HG02885 (cell line): ENCODE measurements at regions not wholly inside any gene's neighbourhood (a gene's known extent, or its start where the extent isn't known, plus 50 kb on each side); places are given as distances from the start of the nearest gene placed in this dataset.

Source experiments
- ATAC-seq: cut with Tn5 transposase; IDR thresholded peaks from one replicate; pipeline ENCODE4 v1.9.1; 2021; ENCODE audit warnings: mild to moderate bottlenecking; ENCODE audit not compliant: unreplicated experiment, poor library complexity

DNA sequence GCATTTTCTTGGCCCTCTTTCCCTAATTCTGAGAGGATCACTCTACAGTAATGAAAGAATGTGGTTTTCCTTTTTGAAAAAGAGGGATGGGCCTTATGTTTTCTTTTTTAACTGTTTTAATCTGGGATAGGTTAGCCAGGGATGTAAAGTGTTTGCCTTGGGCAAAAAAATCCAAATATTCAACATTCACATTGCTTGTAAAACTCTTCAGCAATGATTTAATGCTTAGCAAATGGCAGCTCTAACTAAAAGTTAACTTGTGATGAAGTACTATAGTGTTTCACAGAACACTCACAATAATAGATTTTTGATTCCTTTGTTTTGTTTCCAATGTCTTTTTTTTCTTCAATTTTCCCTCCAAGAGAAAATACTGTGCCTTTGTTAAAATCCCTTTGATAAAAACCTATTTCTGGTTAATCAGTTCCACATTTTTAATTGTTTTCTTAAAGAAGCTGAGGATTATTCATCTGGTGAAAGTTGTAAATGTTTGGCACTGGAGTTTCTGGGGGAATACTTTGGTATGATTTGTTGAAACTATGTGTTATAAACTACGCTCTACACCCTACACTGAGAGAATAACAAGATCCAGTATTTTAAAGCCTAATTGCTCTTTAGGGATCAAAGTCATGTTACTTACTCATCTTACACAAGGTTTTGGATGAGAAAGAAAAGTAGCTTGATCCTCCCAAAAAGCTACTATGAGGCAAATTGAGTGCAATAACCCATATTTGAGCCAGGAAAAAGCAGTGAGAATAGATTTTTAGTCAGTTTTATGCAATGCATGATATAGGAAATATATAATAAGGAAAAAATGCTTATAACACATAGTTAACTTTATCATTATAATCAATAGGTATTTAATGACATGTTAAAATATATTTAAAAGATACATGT is 335.8 kb downstream of the EPHA7 start:
- ATAC-seq: no peak

- no peak for ATAC-seq
Observed at GRCh38 chr6:93081901-93082300, 337.5 kb downstream of the EPHA7 start.

DNA sequence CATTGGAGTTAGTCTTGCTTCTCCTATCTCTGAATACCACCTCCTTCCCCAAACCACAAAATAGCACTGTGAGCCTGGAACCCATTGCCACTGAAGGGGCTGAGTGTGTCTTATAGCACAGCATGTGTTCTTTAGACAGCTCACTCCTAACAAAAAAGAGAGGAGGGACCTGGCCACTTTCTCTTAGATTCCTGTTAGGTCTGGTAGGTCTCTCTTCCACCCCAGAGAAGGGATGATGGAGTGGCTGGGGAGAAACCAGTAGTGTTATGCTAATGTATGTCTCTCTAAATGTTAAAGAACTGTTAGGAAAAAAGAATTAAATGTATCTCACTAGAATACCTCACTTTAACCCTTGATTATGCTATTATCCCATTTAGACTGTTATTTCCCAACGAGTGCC is 340.3 kb downstream of the EPHA7 start:
- ATAC-seq: no peak

DNA sequence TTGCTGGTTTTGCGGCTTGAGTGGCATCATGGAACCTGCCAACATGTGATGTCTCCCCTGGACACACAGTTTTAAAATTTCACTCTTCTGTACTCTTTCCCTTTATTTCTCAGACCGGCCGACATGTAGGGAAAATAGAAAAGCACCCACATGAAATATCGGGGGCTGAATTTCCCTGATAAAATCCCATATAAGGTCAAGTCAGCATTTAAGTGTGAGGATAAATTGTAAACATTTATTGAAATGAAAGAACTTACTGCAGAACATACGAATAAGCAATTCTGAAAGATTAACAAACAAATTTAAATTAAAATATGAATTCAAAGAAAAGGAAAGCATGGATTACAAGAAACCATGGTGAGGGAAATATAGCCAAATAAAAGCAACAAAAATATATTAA is 345.5 kb downstream of the EPHA7 start:
- ATAC-seq: no peak

GRCh38 chr6:93069856-93070255 is 349.5 kb downstream of the EPHA7 start:
- no peak for ATAC-seq

GRCh38 chr6:93059911-93060310 is 359.4 kb downstream of the EPHA7 start:
- ATAC-seq: no peak

GRCh38 chr6:93057584-93057983 is 361.8 kb downstream of the EPHA7 start:
- no peak for ATAC-seq

DNA sequence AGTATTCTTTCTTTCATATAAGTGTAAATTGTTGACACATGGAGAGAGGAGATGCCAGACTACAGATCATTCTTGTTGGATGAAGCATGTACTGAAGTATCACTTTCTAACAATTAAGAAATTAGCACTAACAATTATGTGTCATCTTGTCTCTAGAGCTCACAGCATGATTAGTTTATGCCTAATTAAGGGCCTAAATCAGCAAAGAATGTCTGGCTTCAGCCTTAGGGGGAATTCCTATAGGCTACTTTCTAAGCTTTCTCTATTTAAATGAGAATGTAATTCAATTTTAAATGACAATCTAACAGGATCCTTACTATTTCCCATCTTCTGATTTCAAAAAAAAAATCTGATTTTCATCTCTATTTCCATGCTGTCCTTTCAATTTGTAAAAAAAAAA is 371.0 kb downstream of the EPHA7 start:
- no peak for ATAC-seq

- ATAC-seq: no peak
Observed at GRCh38 chr6:93047033-93047432, 372.3 kb downstream of the EPHA7 start.

DNA sequence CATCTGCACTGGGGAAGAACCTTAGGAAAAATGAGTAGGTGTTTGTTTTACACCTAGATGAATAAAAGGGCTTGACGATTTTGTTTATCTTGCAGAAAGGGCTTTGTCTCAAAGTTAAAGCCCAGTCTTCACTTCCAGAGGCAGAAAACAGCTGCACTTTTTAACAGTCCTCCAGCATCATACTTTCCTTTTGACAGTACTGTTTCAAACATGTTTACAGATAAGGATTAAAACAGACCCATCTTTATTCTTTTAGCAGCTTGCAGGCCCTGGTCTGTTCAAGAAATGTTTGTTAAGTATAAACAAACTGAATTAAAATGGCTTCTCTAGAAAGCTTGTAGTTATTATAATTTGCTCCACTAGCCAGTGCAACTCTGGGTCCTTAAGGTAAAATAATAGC is 374.2 kb downstream of the EPHA7 start:
- no peak for ATAC-seq

DNA sequence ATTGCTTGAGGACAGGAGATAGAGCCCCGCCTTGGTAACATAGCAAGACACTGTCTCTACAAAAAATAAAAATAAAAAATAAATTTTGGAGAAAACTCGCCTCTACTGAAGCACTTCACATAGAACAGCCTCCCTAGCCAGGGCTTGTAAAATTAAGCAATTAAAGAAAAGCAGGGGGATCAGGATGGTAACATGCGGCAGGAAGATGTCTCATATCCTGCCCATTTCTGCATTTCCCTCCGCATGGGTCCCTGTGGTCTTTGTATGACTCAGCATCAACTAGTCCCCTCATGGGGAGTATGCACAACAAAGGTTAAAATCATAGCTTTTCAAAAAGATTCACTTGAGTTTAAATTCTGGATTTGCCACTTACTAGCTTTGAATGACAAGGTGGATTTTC is 379.0 kb downstream of the EPHA7 start:
- ATAC-seq: no peak

- ATAC-seq: peak; percentile 61
Observed at GRCh38 chr6:93036835-93037234, 382.5 kb downstream of the EPHA7 start.

GRCh38 chr6:93035756-93036155 is 383.6 kb downstream of the EPHA7 start:
- no peak for ATAC-seq

DNA sequence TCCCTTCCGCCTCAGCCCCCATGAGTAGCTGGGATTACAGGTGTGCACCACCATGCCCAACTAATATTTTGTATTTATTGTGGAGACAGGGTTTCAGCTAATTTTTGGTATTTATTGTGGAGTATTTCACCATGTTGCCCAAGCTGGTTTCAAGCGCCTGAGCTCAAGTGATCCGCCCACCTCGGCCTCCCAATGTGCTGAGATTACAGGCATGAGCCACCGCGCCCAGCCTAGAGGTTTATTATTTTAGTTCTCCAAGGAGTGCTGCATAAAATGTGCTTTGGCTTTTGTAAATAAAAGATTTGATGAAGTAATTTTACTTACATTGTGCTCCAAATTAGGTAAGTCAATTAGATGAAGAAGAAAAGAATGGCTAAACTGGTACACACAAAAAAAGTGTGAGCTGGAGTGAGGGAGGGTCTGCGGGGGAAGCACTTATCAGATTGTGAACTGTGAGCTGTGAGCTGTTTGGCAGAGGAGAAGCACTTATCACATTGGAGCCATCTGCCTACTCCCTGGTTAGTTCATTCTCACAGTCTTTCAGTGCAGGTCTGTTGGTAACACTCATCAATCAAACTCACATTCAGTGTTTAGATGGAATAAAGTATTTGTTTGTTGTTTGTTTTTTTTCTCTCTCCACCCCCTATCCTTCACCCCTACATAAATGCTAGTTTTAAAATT is 398.0 kb downstream of the EPHA7 start:
- no peak for ATAC-seq

GRCh38 chr6:93017626-93018025 is 401.7 kb downstream of the EPHA7 start:
- no peak for ATAC-seq

GRCh38 chr6:93017213-93017612 is 402.1 kb downstream of the EPHA7 start:
- ATAC-seq: no peak

DNA sequence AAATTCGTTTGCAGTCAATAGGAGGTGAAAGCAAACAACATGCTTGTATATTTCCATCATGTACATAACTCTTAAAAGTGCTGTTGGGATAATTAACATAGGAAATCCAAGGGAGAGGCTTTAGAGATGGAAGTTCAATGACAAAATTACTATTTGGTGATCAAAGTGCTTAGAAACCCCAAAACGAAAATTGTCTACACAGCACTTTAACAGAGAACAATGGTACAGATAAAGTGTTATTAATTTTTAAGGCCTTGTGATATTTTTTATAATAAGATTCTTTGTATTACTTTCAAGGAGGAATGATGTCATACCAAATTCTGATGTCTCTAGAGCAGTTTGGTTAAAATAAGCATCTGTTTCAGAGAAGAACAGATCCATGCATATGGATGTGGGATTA is 406.3 kb downstream of the EPHA7 start:
- no peak for ATAC-seq

DNA sequence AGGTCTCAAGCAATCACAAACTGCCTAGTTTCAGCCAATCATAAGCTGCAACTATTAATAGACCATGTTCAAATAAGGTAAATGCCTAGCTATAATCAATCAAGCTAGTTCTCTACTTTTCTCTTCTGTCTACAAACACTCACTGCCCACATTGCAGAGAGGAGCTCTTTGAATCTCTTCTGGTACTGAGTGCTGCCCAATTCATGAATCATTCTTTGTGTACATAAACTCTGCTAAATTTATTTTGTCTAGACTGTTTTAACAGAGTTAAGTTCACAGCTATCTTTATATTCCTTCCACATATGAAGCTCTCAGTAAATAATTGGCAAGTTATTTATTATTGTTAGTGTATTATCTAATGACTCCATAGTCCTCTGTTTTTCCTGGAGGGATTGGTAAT is 411.0 kb downstream of the EPHA7 start:
- no peak for ATAC-seq

DNA sequence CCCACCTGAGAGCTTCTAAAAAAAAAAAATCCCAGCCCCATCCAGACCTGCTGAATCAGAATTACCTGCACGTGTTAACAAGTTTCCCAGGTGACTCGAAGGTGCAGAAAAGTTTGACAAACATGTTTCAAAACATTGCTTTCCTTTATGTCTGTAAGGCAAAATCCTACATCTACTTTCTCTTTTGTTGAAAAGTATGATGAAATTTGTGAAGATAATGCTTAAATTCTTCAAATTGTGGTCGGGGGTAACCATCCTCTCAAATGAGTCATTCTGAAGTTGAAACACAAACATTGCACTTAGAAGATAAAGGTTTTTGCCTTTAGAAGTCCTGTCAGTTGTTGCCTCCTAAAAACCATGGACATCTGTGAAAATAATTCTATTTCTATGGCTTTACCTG is 429.7 kb downstream of the EPHA7 start:
- ATAC-seq: no peak

- ATAC-seq: no peak
Observed at GRCh38 chr6:92979281-92979680, 440.1 kb downstream of the EPHA7 start.

DNA sequence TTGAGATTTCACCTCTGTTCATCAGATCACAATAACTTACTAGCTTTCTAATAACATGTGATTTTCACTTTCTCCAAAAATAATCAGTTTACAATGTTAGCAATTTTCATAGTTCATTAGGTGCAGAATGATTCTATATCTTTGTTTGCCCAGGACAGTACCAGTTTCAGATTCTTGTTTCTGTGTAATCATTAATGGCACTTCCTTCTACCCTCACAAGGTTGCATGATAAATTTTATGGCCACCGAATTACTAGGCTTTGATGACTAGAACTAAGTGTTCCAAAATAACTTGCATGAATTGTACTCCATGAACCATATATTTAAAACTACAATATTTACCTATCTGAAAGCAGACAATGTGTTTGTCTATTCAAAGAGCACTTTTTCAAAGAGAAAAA is 442.3 kb downstream of the EPHA7 start:
- no peak for ATAC-seq

DNA sequence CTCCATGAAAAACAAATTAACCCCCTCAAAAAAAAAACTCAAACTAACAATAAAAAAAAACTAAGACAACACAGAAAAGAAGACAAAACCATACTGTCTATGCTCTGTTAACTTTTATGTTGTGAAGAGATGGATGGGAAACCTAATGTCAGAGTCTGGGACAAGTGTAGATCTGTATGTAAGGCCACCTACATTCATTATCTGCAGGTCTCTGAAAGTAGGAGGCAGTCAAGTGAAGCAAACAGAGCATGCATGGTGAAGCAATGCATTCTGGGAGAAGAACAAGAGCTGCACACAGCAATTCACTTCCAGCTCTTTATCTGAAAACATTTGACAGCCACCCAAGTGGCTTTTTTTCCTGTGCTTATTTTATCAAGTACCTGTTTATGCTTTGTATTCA is 452.0 kb downstream of the EPHA7 start:
- no peak for ATAC-seq
